ENCODE measurements at regions not wholly inside any gene's neighbourhood (a gene's known extent, or its start where the extent isn't known, plus 50 kb on each side); places are given as distances from the start of the nearest gene placed in this dataset.
A peak's percentile ranks its signal among the peaks of the same experiment; 100 is the strongest.

DNA sequence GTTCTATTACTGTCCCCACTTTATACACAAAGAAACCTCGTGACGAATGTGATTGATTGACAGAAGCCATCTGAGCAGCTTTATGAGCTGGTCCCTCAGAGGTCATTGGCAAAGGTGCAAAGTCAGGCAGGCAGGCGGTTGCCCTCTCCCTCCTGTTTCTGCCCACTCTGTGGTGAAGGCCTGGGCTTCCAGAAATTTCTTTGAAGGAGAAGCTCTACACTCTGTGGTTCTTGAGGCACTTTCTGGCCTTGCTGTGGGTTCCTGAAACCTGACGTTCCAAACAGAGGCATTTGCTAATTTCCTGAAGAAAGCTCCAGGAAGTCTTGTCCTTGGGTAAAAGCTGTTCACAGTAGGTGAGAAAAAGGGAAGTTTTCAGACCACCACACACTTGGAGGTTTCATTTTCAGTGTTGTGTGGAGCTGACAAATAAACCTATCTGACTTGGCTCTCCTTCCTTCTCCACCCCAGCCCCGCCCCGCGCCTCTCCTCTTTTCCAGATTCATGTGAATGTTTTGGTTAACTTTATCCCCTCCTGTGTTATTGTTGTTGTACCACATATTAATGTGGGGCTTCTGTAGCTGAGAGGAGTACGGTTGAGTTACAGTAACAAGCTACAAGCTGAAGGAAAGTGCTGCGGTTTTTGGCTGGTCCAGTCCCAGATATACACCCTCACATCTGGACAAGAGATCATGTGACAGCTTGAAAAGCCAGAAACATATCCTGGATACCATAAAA lies 274.1 kb downstream of the CLIC5 start:
- DNase-seq (ENCODE audit: low spot score) = no peak

DNA sequence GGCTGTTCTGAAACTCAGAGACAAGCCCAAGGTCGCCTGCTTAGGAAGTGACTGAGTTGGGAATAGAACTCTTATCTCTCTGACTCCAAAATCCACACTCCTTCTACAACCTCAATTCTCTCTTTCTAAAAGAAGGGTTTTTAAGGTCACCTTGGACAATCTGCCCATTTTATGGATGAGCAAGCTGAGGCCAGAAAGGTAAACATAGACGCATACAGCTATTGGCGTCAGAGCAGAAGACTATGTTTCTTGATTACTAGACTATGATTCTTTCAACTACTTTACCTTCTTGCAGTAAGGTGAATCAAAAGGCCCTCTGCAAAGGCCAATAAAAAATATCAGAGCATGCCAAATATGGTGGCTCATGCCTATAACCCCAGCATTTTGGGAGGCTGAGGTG lies 276.6 kb downstream of the CLIC5 start:
- no peak for DNase-seq (ENCODE audit: low spot score)

DNA sequence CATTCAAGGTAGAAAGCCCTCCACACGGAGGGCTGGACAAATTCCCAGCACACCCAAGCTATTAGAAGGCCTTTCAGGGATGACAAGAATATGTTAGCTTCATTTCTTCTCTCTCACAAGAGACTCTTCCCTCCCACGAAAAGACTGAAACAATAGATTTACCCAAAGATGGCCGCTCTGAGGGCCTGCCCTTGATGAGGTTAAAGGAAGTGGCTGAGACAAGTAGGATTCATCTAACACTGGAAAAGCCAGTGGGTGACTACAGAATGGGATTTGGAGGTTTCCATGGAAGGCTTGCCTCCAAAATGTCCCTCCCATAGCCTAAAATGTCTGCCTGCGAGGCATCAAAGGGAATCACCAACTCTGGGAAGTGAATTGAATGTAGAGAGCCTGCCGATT lies 277.6 kb downstream of the CLIC5 start:
- DNase-seq (ENCODE audit: low spot score) = no peak

DNA sequence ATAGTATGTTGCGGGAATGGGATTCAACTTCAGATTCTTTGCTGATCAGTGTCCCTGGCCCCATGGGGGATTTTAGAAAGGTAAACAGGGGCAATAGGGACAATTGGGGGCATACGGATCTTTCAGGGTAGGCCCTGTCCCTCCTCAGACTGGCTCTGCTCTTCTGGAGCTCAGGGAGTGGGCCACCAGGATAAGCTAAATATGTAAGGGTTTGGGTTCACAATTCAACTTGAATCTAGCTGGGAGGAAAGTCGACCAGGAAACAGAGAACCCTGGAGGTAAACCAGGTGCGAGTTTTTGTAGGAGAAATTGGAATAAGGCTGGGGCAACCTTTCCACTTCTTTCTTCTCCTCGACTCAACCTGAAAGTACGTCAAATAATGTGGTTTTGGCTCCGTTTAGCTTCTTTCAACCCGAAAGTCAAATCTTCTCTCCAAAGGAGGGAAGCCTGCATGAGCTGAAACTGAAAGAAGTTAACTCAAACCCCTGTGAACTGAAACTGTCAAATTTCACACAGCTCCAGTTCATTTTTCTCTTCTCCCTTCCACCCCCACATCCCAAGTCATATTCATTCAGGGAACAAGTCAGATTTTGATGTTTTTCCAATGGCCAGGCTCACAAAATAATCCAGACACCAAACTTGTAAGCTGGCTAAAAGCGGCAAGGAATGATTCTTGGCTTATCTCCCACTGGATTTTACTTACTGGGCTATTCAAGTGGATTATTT lies 278.2 kb downstream of the CLIC5 start:
- no peak for DNase-seq (ENCODE audit: low spot score)

DNA sequence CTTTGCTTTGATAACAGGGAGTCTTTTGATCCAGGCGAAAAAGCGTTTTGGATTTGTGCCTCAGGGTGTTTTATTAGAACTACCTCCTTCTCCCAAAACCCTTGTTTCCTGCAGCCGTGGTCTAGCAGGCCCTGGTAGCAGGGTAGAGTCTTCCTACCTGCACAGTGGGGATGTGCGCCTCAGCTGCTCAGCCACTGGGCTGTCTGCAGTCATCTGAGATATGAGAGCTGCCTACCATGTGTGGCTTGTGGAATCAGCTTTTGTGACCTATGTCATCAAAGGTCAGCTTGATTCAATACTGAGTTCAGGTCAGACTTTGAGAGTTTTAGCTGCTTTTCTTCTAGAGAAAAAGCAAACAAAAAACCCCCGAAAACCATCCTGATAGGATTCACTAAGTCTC lies 279.5 kb downstream of the CLIC5 start:
- DNase-seq (ENCODE audit: low spot score) = no peak

DNA sequence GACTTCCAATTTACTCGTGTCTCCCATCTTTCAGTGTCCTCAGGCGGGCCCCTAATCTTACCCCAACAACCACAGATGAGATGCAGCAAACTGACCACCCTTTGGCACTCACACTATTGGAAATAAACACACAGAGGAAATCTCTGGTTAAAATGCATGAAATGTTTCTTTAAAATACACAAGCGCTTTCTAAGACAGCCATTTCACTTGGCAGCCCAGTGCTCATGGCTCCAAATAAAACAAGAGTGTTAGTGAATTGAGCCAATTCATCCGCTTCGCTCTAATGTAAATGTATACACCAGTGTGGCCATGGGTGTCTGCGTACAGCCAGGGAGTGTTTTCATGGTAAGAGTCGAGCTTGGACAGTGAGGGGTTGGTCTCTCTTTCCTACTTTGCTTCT lies 282.9 kb downstream of the CLIC5 start:
- DNase-seq (ENCODE audit: low spot score) = no peak

DNA sequence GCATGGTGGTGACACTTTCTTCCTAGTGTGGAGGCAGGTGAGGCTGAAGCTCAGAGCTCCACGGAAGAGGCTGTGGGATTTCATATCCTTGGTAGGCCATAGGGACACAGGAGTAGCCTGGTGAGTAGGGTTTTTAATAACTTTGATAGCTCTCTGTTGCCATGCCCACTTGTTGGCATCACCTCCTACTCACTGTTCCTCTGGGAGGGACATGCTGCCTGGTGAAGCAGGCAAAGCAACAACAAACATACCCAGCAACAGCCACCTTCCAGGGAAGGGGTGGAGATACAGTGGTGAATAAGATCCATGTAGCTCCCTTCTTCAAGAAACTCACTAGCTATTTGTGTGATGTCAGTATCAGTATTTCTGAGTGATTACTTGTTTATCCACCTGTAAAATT lies 285.4 kb downstream of the CLIC5 start:
- no peak for DNase-seq (ENCODE audit: low spot score)

DNA sequence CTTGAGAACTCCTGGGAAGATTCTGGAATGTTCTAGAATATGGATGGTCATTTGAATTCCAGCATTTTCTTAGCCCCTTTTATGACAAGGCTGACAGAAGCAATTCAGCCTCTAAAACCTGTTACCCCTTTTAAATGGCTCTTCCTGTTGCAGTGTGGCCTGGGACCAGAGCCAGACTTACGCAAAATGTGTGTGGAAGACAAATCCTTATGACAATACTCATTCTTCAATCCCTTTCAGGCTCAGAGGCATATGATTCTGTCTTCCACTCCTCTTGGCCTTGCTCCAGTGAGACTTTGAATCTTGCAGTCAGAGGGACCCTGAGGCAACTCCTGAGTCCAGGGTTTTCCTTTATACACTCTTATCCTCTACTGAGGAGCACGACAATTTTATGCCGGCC lies 287.0 kb downstream of the CLIC5 start:
- DNase-seq (ENCODE audit: low spot score) = peak; percentile 38

DNA sequence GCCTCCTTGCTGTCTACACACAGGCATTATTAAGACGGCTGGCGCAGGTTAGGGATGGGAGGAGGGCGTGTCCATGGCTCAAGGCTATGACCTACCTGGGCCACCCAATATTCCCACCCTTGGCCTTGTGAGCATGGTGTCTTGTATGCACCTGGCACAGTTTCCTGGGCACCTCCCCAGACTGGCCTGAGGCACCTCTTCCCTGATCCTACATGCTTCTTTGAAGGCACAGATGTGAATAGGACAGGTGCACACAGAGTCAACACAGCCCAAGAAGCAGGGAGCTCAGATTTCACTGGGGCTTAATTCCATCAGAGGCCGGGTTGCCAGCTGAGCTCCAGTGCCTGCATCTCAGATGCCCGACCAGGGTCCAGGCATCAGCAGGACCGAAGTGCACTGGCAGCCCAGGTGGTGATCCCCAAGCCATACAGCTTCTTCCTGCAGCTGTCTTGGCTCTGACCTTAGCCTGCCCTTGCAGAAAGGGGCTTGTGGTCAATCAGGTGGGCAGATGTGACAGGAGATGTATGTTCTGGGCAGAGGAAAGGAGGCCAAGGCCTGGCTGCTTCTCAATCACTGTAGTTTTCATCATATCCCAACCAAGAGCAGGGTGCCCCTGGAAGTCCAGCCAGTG lies 287.7 kb downstream of the CLIC5 start:
- DNase-seq (ENCODE audit: low spot score) = no peak

DNA sequence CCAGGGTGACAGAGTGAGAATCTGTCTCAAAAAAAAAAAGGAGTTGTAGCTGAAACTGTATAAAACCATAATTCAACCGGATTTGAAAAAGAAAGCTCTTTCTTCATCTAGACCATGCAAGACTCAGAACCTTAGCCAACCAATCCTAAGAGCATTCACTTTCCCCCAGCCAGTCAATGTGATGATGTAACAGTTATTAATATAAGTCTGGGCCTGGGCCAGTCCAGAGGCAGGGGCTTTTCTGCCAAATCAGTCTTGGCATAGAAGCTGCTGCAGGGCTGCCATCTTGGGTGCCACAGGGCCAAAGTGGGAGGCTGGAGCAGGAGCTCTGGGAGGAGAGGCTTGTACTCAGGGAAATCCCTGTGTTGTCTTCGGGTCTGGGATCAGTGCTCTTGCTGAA lies 288.4 kb downstream of the CLIC5 start:
- no peak for DNase-seq (ENCODE audit: low spot score)

DNA sequence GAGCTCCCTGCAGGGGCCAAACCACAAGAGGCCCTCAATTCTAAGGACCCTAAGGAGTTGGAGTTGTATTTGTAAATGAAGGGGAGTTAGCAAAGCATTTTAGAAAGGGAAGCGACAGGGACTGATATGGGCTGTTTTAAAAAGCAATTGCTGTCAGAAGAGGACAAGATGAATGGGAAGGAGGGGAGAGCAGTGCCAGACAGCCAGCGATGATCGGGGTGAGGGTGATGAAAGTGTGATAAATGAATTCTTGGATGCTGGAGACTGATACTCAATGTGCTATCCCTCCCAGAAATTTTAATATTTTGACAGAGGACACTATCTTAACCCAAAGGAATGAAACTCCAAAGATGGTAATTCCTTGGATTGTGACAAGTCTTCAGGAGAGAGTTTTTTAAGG lies 289.2 kb downstream of the CLIC5 start:
- no peak for DNase-seq (ENCODE audit: low spot score)

DNA sequence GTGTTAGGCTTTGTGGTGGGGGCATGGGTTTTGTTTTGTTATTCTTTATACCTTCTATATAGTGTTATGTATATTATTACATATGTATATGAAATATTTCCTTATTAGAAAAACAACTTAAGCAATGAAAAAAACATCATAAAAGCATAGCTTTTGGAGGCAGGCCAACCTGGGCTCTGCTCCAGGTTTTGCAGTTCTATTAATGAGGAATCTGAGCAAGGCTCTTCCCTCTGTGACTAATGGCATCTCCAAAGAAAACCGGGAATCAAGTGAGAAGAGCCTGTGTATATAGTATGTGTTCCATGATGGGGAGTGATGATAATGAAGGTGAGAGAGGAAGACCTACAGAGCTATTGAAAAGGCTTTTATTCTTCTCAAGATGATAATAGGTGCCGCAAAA lies 291.1 kb downstream of the CLIC5 start:
- DNase-seq (ENCODE audit: low spot score) = peak; percentile 50

DNA sequence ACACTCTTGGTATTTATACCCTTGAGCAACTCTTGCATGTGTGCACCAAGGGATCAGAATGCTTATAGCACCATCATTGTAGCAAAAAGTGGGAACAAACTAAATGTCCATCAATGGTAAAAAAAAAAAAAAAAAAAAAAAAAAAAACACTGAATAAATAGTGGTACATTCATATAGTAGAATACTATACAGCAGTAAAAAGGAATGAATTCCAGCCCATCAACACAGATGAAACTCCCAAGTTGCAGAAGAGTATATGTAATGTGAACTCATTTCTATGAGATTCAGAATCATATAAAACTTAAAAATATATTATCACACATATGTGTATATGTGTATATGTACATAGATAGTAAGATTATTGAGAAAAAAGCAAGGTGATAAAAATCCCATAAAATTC lies 291.6 kb downstream of the CLIC5 start:
- DNase-seq (ENCODE audit: low spot score) = no peak

DNA sequence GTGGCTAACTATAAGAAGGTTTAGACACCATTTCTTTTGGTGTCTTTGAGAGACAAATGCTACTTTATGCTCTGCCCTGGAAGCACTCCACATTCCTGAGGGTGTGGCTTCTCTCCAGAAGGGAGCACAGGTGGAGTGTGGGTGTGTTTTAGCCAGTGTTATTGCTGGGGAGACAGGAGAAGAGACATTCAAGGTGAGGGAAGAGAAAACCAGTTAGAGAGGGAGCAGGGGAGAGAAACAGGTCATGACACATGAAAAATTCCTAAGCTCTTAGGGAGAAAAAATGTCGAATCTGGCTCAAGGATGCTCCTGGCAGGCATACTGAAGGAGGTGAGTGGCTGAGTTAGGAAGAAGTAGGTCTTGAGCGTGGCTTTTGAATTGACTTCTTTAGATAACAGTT lies 292.8 kb downstream of the CLIC5 start:
- DNase-seq (ENCODE audit: low spot score) = no peak

DNA sequence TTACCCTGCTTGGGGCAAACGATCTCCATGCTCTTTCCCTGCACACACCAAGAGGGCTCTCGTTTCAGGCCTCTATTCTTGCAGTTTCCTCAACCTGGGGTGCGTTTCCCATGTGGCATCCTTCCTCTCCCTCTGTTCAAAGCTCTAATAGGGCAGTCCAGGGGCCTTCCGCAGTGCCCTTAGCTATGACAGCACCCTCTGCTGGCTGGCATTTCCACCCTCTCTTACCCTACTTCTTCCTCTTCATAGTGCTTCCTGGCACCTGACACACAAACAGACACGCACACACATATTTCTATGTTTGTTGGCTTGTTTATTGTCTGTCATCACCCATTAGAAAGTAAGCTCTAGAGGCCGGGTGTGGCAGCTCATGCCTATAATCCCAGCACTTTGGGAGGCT lies 294.0 kb downstream of the CLIC5 start:
- no peak for DNase-seq (ENCODE audit: low spot score)

DNA sequence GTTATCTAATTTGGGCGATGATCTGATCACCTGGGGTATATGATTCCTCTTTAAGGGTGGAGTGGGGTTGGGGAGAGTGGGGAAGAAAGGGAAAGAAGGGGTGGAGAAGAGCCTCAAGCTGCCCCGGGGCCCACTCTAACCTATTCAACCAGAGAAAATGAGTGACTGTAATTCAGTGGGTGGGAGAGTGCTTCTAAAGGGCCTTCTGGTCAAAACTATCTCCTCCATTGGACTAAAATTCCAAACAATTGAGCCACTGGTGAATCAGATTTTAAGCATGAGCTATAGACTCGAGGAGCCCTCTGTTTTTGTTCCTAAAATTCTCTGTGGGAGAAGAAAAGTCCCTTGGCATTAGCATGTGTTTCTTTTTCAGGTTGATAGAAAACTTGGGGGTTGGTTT lies 296.8 kb downstream of the CLIC5 start:
- DNase-seq (ENCODE audit: low spot score) = no peak

DNA sequence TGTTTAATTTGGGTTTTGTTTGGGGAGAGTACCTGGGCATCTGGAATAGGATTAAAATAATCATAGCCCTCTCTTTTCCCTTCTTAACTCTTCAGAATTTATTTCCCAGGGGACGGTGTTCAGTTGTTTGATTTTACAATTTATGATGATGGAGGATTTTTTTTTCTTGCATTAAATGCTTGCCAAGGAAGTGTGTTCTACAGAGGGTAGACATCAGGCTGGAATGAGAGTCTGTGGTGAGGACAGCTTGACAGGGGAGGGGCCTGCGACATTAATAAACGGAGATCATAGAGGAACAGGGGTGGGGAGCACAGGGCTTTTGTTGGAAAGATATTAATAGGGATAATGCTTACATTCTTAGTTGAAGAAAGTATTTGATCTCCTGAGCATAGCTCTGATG lies 297.5 kb downstream of the CLIC5 start:
- no peak for DNase-seq (ENCODE audit: low spot score)

DNA sequence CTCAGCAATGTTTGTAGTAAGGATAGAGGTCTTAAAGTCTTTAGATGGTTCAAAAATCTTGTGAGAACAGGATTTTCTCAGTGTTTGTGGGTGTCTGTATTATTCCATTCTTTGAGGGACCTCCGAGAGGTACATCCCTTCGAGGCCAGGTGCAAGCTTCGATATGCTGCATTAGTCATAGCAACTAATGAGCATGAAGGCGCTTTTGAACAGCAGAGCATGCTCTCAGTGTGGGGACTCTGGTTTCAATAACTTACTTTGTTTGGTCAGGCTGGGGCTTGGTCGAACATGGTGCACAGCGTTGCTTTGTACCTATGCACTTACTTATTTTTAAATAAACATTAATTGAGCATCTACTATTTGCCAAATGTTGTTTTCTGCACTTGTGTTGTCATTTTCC lies 297.9 kb downstream of the CLIC5 start:
- DNase-seq (ENCODE audit: low spot score) = no peak

DNA sequence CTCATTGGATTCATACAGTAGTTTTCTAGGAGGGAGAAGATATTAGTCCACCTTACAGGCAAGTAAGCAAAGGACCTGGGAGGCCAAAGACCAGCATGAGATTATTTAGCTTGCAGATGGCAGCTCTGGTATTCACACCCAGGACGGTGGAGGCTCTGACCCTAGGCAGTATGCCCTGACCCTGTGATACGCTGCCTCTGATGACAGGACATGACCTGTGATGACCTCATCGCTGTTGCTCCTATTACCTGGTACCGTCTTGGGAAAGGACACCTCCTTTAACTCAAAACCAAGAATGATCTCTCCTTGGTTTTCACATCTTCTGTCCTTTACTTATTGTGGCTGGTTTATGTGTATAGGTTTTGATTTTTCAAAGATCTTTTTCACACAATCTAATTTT lies 298.6 kb downstream of the CLIC5 start:
- DNase-seq (ENCODE audit: low spot score) = no peak

DNA sequence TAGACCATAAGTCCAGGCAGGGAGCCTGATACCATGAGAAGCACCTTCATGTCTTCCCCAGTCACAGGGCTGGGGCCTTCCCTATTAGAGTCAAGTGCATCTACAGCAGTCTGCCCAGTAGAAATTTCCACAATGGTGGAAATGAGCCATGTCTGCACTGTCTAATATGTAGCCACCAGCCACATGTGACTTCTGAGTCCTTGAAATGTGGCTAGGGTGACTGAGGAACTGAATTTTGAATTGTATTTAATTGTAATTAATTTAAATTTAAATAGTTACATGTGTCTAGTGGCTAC lies 300.2 kb downstream of the CLIC5 start:
- DNase-seq (ENCODE audit: low spot score) = no peak

DNA sequence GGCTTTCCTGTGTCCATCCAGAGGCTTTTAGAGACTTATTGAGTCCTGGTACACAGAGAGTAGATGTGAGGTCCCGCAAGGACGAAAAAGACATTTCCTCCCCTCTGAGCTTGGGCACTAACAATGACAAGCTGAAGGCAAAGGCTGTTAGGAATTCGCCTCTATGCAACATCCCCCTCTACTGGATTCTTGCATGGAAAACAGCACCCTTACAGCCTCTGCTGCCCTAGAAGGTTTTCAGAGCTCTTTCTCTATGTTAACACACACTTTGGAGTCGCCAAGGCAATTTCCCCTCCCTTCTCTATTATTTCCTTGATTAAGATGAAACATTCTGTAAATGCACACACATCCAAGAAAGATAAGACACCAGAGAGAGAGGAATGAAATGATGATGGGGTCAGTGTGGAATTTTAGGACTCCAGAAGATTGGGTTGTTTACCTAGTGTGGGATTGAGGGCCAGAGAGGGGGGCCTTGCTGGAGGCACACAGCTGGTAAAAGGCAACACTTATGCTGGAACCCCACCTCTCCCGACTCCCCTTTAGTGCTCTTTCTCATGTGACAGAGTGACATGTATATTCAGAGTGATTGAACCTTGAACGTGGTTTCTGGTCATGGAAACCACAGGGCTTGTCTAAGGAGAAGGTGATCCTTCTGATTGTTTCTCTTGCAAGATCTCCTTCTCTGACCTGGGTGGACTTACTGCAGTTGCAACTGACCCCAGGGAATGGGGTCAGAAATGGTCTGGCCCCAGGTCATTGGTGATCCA lies 300.7 kb downstream of the CLIC5 start:
- peak; percentile 88 for DNase-seq (ENCODE audit: low spot score)

DNA sequence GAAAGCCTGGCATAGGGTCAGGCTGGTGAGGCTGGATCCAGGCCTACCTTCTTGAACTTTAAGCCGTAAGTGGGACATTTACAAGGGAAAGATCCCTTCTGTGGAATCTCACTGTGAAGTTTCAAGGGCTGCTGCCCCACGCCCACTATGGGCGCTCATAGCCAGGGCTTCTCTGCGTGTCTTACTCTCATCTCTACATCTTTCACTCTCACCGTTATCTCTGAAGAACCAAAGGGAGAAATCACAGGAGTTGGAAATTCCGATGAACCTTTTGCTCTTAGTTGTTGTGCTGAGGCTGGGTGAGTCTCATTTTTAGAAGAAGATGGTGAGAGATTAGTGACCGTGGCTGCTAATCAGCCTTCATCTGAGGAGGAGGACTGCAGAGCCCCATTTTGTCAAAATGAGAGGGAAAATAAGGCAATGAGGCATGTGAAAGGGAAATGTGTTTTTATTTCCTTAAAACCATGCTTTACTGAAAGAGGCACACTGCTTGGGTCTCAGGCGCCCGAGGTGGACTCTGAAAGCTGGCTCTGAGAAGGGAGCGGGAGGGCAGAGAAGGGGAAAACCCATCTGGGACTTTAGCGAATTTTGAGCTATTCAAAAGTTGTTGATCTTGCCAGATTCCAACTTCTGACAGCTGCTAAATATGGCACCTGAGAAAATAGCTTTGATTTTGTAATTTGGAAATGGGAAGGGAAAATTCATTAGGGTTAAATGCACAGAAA lies 301.5 kb downstream of the CLIC5 start:
- no peak for DNase-seq (ENCODE audit: low spot score)

Measured in COLO829 (cell line).